CD8-positive, alpha-beta memory T cell (primary cell): ENCODE measurements at regions not wholly inside any gene's neighbourhood (a gene's known extent, or its start where the extent isn't known, plus 50 kb on each side); places are given as distances from the start of the nearest gene placed in this dataset.
A peak's percentile ranks its signal among the peaks of the same experiment; 100 is the strongest.

Experiments used
- CTCF ChIA-PET: fragments of 350-600 bp; sonication (Branson Sonifier 250); formaldehyde crosslinking; loops from one replicate; lab custom pipeline; 2021; ENCODE audit warnings: antibody characterized with exemption; lab: Charles Lee
- POLR2A ChIA-PET: fragments of 350-600 bp; sonication (Branson Sonifier 250); formaldehyde crosslinking; loops from one replicate; lab custom pipeline; 2021; ENCODE audit warnings: antibody characterized with exemption; lab: Charles Lee
- DNase-seq, 5 donors: peaks; one replicate each; pipeline versions ENCODE4 v3.0.0 to v3.0.0-alpha.2; 2020 to 2022; ENCODE audit warnings: mixed read lengths in 1 of 5
- H3K27ac ChIP-seq: one replicate; pipeline ENCODE4 v1.7.0; 2013; ENCODE audit warnings: low read depth, mild to moderate bottlenecking, low read length, moderate library complexity
- H3K27me3 ChIP-seq: 2 replicates; pipeline ENCODE4 v1.7.0; 2013; ENCODE audit warnings: low read length, mild to moderate bottlenecking; ENCODE audit not compliant: insufficient read depth, poor library complexity, severe bottlenecking
- H3K36me3 ChIP-seq: 2 replicates; pipeline ENCODE4 v1.7.0; 2013; ENCODE audit warnings: mild to moderate bottlenecking, low read length, moderate library complexity; ENCODE audit not compliant: insufficient read depth
- H3K4me1 ChIP-seq: 2 replicates; pipeline ENCODE4 v1.7.0; 2013; ENCODE audit warnings: mild to moderate bottlenecking, low read length, moderate library complexity; ENCODE audit not compliant: insufficient read depth
- H3K4me3 ChIP-seq: 2 replicates; pipeline ENCODE4 v1.7.0; 2013; ENCODE audit warnings: mild to moderate bottlenecking, low read length
- H3K9me3 ChIP-seq: 2 replicates; pipeline ENCODE4 v1.7.0; 2013; ENCODE audit warnings: mild to moderate bottlenecking, low read length
- H3K27ac Mint-ChIP-seq, 8 donors: one replicate each; pipeline ENCODE4 v1.8.0; 2020 to 2021; ENCODE audit warnings: mixed read lengths in 8 of 8, mild to moderate bottlenecking in 6 of 8, inconsistent platforms in 3 of 8, moderate library complexity in 3 of 8
- H3K27me3 Mint-ChIP-seq, 2 donors: one replicate each; pipeline ENCODE4 v1.8.0; 2020 to 2021; ENCODE audit warnings: mixed read lengths in 2 of 2, mild to moderate bottlenecking in 1 of 2, moderate library complexity in 1 of 2
- H3K36me3 Mint-ChIP-seq, 3 donors: one replicate each; pipeline ENCODE4 v1.8.0; 2020 to 2021; ENCODE audit warnings: mixed read lengths in 3 of 3, inconsistent platforms in 1 of 3, mild to moderate bottlenecking in 1 of 3
- H3K4me1 Mint-ChIP-seq, 3 donors: one replicate each; pipeline ENCODE4 v1.8.0; 2020 to 2021; ENCODE audit warnings: mixed read lengths in 3 of 3, inconsistent platforms in 1 of 3, mild to moderate bottlenecking in 1 of 3
- H3K4me3 Mint-ChIP-seq, 7 donors: one replicate each; pipeline ENCODE4 v1.8.0; 2020 to 2021; ENCODE audit warnings: mixed read lengths in 7 of 7, mild to moderate bottlenecking in 6 of 7, moderate library complexity in 4 of 7, inconsistent platforms in 2 of 7
- H3K9me3 Mint-ChIP-seq, 5 donors: one replicate each; pipeline ENCODE4 v1.8.0; 2020 to 2022; ENCODE audit warnings: mixed read lengths in 5 of 5, mild to moderate bottlenecking in 3 of 5, moderate library complexity in 2 of 5, inconsistent platforms in 1 of 5

GRCh38 chr18:77433076-77433475 lies 183.4 kb downstream of the GALR1 start:
- DNase-seq = no peak
- H3K27ac ChIP-seq = no peak overlapping the region
- no peaks in the 10 kb centered on the region for H3K9me3 Mint-ChIP-seq
- H3K4me1 Mint-ChIP-seq = peaks cover 0 to under 1% (median 0%) of the 10 kb centered on the region in 3 donors
- CTCF ChIA-PET = no interaction called here
- no peak overlapping the region for H3K4me3 ChIP-seq
- no peaks in the 10 kb centered on the region for H3K36me3 ChIP-seq
- H3K9me3 ChIP-seq = no peaks in the 10 kb centered on the region
- H3K27me3 Mint-ChIP-seq = peaks cover 15 to 51% of the 10 kb centered on the region in 2 donors
- H3K36me3 Mint-ChIP-seq = no peaks in the 10 kb centered on the region
- H3K27ac Mint-ChIP-seq = no peak overlapping the region
- H3K27me3 ChIP-seq = no peaks in the 10 kb centered on the region
- H3K4me3 Mint-ChIP-seq = no peak overlapping the region
- POLR2A ChIA-PET = no interaction called here
- no peaks in the 10 kb centered on the region for H3K4me1 ChIP-seq

DNA sequence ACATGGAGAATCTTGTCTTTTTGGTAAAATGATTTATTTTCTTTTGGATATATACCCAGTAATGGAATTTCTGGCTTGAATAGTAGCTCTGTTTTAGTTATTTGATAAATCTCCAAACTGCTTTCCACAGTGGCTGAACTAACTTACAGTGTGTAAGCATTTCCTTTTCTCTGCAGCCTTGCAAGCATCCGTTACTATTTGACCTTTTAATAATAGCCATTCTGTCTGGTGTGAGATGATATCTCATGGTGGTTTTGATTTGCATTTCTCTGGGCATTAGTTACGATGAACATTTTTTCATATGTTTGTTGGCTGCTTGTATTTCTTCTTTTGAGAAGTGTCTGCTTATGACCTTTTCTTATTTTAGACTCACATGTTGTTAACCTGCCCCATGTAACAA lies 190.2 kb downstream of the GALR1 start:
- POLR2A ChIA-PET = no interaction called here
- no peaks in the 10 kb centered on the region for H3K4me1 ChIP-seq
- CTCF ChIA-PET = interaction anchor here (1.2 kb wide), 1 partner anchor 16 kb away, joined by 3 read pairs; no protein-coding TSS in a partner anchor
- Mint-ChIP-seq H3K9me3 (no peaks in the 10 kb centered on the region), H3K27me3 (peaks cover 8 to 41% of the 10 kb centered on the region in 2 donors), H3K36me3 (no peaks in the 10 kb centered on the region), H3K4me1 (peaks cover 0 to 2% (median 0%) of the 10 kb centered on the region in 3 donors), H3K4me3 (no peak overlapping the region), H3K27ac (no peak overlapping the region)
- H3K27me3 ChIP-seq = no peaks in the 10 kb centered on the region
- no peaks in the 10 kb centered on the region for H3K36me3 ChIP-seq
- no peak for DNase-seq
- no peak overlapping the region for H3K27ac ChIP-seq
- H3K4me3 ChIP-seq = no peak overlapping the region
- H3K9me3 ChIP-seq = no peaks in the 10 kb centered on the region

- no peak overlapping the region for H3K4me3 ChIP-seq
- H3K9me3 Mint-ChIP-seq = no peaks in the 10 kb centered on the region
- H3K27me3 Mint-ChIP-seq = peaks cover 9 to 44% of the 10 kb centered on the region in 2 donors
- H3K27ac ChIP-seq = no peak overlapping the region
- no peaks in the 10 kb centered on the region for H3K4me1 ChIP-seq
- no peaks in the 10 kb centered on the region for H3K36me3 ChIP-seq
- CTCF ChIA-PET = no interaction called here
- POLR2A ChIA-PET = no interaction called here
- DNase-seq = no peak
- no peaks in the 10 kb centered on the region for H3K27me3 ChIP-seq
- no peak overlapping the region for H3K4me3 Mint-ChIP-seq
- no peaks in the 10 kb centered on the region for H3K36me3 Mint-ChIP-seq
- no peaks in the 10 kb centered on the region for H3K9me3 ChIP-seq
- H3K4me1 Mint-ChIP-seq = peaks cover 0 to 2% (median 0%) of the 10 kb centered on the region in 3 donors
- no peak overlapping the region for H3K27ac Mint-ChIP-seq
Measured at GRCh38 chr18:77442393-77442792, 192.7 kb downstream of the GALR1 start.

- Mint-ChIP-seq H3K27ac (no peak overlapping the region), H3K4me1 (no peaks in the 10 kb centered on the region), H3K9me3 (no peaks in the 10 kb centered on the region), H3K36me3 (no peaks in the 10 kb centered on the region), H3K27me3 (peaks cover 9 to 48% of the 10 kb centered on the region in 2 donors), H3K4me3 (no peak overlapping the region)
- Histone ChIP-seq H3K27me3 (no peaks in the 10 kb centered on the region), H3K9me3 (no peaks in the 10 kb centered on the region), H3K36me3 (no peaks in the 10 kb centered on the region), H3K27ac (no peak overlapping the region), H3K4me3 (no peak overlapping the region), H3K4me1 (no peaks in the 10 kb centered on the region)
- DNase-seq = no peak
- ChIA-PET CTCF (no interaction called here), POLR2A (no interaction called here)
Measured at GRCh38 chr18:77444385-77444784, 194.7 kb downstream of the GALR1 start.

DNA sequence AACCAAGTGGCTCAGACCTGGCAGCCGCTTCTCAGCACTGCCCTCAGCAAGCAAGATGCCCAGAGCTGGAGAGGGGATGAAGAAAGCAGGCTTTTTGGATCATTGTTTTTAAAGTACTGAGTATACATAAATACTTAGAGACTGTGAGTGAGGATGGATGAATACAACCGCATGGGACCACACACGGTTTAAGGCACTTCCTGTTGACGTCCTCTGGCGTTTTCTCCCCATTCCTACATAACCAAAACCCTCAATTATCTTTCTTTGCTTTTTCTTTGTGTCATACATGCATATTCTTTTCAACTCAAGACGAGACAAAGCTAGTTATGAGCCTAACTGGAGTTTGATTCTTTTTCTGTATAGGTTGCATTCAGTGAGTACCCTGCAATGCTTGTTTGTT lies 198.4 kb downstream of the GALR1 start:
- Mint-ChIP-seq H3K4me1 (no peaks in the 10 kb centered on the region), H3K9me3 (no peaks in the 10 kb centered on the region), H3K36me3 (no peaks in the 10 kb centered on the region), H3K27ac (no peak overlapping the region), H3K4me3 (no peak overlapping the region), H3K27me3 (peaks cover 17 to 46% of the 10 kb centered on the region in 2 donors)
- H3K9me3 ChIP-seq = no peaks in the 10 kb centered on the region
- ChIA-PET POLR2A (no interaction called here), CTCF (no interaction called here)
- H3K36me3 ChIP-seq = no peaks in the 10 kb centered on the region
- no peak overlapping the region for H3K27ac ChIP-seq
- no peaks in the 10 kb centered on the region for H3K27me3 ChIP-seq
- H3K4me3 ChIP-seq = no peak overlapping the region
- no peak for DNase-seq
- no peaks in the 10 kb centered on the region for H3K4me1 ChIP-seq

- Histone ChIP-seq H3K4me1 (no peaks in the 10 kb centered on the region), H3K36me3 (no peaks in the 10 kb centered on the region), H3K9me3 (no peaks in the 10 kb centered on the region), H3K27me3 (no peaks in the 10 kb centered on the region), H3K27ac (no peak overlapping the region), H3K4me3 (no peak overlapping the region)
- Mint-ChIP-seq H3K9me3 (no peaks in the 10 kb centered on the region), H3K27me3 (peaks cover 13 to 20% of the 10 kb centered on the region in 2 donors), H3K27ac (no peak overlapping the region), H3K36me3 (no peaks in the 10 kb centered on the region), H3K4me3 (no peak overlapping the region), H3K4me1 (no peaks in the 10 kb centered on the region)
- POLR2A ChIA-PET = no interaction called here
- CTCF ChIA-PET = no interaction called here
- DNase-seq = no peak
Measured at GRCh38 chr18:77455004-77455403, 205.4 kb downstream of the GALR1 start.

DNA sequence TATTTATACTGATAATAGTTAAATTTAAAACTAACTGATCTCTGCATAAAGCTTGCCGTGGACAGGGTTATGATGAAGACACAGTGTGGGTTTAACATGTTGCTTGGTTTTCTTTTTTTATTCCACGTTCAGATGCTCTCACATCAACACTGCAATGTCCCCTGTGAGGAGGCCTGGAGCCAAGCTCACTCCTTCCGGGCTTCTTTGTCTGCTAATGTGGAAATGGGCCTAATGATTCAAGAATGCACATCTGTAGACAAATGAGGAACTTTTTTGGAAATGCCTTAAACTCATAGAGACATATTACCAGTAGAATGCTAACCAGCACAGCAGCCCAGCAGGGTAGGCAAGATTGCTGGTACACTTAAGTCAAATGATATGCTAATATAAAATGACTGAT lies 208.0 kb downstream of the GALR1 start:
- POLR2A ChIA-PET = no interaction called here
- Mint-ChIP-seq H3K27me3 (peaks cover 4 to 18% of the 10 kb centered on the region in 2 donors), H3K9me3 (no peaks in the 10 kb centered on the region), H3K4me3 (no peak overlapping the region), H3K36me3 (no peaks in the 10 kb centered on the region), H3K4me1 (no peaks in the 10 kb centered on the region), H3K27ac (no peak overlapping the region)
- H3K27me3 ChIP-seq = no peaks in the 10 kb centered on the region
- no peaks in the 10 kb centered on the region for H3K9me3 ChIP-seq
- H3K36me3 ChIP-seq = no peaks in the 10 kb centered on the region
- H3K4me1 ChIP-seq = no peaks in the 10 kb centered on the region
- no peak overlapping the region for H3K4me3 ChIP-seq
- CTCF ChIA-PET = no interaction called here
- no peak for DNase-seq
- H3K27ac ChIP-seq = no peak overlapping the region

- ChIA-PET POLR2A (no interaction called here), CTCF (interaction anchor here (0.7 kb wide), 1 partner anchor 259 kb away, joined by 3 read pairs; no protein-coding TSS in a partner anchor)
- H3K4me1 Mint-ChIP-seq = no peaks in the 10 kb centered on the region
Measured at GRCh38 chr18:77461062-77461688, 211.5 kb downstream of the GALR1 start.

More at GRCh38 chr18:77461062-77461688, 211.5 kb downstream of the GALR1 start:
- no peak for DNase-seq
- Mint-ChIP-seq H3K9me3 (no peaks in the 10 kb centered on the region), H3K36me3 (no peaks in the 10 kb centered on the region), H3K27ac (peak overlapping the region in 1 of 8 donors; percentile 4), H3K4me3 (no peak overlapping the region), H3K27me3 (peaks cover 8 to 39% of the 10 kb centered on the region in 2 donors)
- no peak overlapping the region for H3K27ac ChIP-seq
- no peaks in the 10 kb centered on the region for H3K27me3 ChIP-seq
- H3K4me3 ChIP-seq = no peak overlapping the region
- no peaks in the 10 kb centered on the region for H3K9me3 ChIP-seq
- H3K36me3 ChIP-seq = no peaks in the 10 kb centered on the region
- no peaks in the 10 kb centered on the region for H3K4me1 ChIP-seq
